GM21381 (cell line): ENCODE measurements at regions not wholly inside any gene's neighbourhood (a gene's known extent, or its start where the extent isn't known, plus 50 kb on each side); places are given as distances from the start of the nearest gene placed in this dataset.
"Not testable (repeated sequence)": the region's sequence is repeated elsewhere in the genome, so short reads cannot be mapped to it uniquely, and the experiment has no call there.

Experiments
- ATAC-seq: cut with Tn5 transposase; IDR thresholded peaks from one replicate; pipeline ENCODE4 v1.9.1; 2021; ENCODE audit warnings: mild to moderate bottlenecking, moderate library complexity; ENCODE audit not compliant: unreplicated experiment

GRCh38 chr3:5581743-5582142 is 394.2 kb downstream of the EDEM1 start:
- ATAC-seq = no peak

GRCh38 chr3:5583920-5584319 is 396.4 kb downstream of the EDEM1 start:
- no peak for ATAC-seq

- no peak for ATAC-seq
Measured at GRCh38 chr3:5585085-5585484, 397.6 kb downstream of the EDEM1 start.

GRCh38 chr3:5606884-5607472 is 419.5 kb downstream of the EDEM1 start:
- ATAC-seq = no peak

- ATAC-seq = no peak
Measured at GRCh38 chr3:5607581-5607980, 420.1 kb downstream of the EDEM1 start.

GRCh38 chr3:5608971-5609370 is 421.5 kb downstream of the EDEM1 start:
- not testable (repeated sequence) for ATAC-seq

GRCh38 chr3:5613599-5613998 is 426.1 kb downstream of the EDEM1 start:
- ATAC-seq = no peak

GRCh38 chr3:5616873-5617272 is 429.4 kb downstream of the EDEM1 start:
- no peak for ATAC-seq

- ATAC-seq = no peak
Measured at GRCh38 chr3:5618170-5618569, 430.7 kb downstream of the EDEM1 start.

- no peak for ATAC-seq
Measured at GRCh38 chr3:5630406-5630805, 442.9 kb downstream of the EDEM1 start.

GRCh38 chr3:5633960-5634359 is 446.5 kb downstream of the EDEM1 start:
- no peak for ATAC-seq

GRCh38 chr3:5634411-5634810 is 446.9 kb downstream of the EDEM1 start:
- ATAC-seq = no peak

- no peak for ATAC-seq
Measured at GRCh38 chr3:5635746-5636145, 448.2 kb downstream of the EDEM1 start.

GRCh38 chr3:5638550-5638949 is 451.0 kb downstream of the EDEM1 start:
- ATAC-seq = no peak

- ATAC-seq = no peak
Measured at GRCh38 chr3:5644773-5645670, 457.5 kb downstream of the EDEM1 start.

- no peak for ATAC-seq
Measured at GRCh38 chr3:5645692-5646410, 458.3 kb downstream of the EDEM1 start.

- no peak for ATAC-seq
Measured at GRCh38 chr3:5650303-5650702, 462.8 kb downstream of the EDEM1 start.

- ATAC-seq = no peak
Measured at GRCh38 chr3:5651351-5651750, 463.8 kb downstream of the EDEM1 start.

GRCh38 chr3:5653426-5654143 is 466.1 kb downstream of the EDEM1 start:
- ATAC-seq = no peak

- no peak for ATAC-seq
Measured at GRCh38 chr3:5657106-5657505, 469.6 kb downstream of the EDEM1 start.

GRCh38 chr3:5663601-5664000 is 476.1 kb downstream of the EDEM1 start:
- no peak for ATAC-seq
